Activated naive CD4-positive, alpha-beta T cell treated with anti-CD3 and anti-CD28 coated beads, Interleukin-2, amount 50 U/mL, for 24 hours (primary cell): ENCODE measurements at regions not wholly inside any gene's neighbourhood (a gene's known extent, or its start where the extent isn't known, plus 50 kb on each side); places are given as distances from the start of the nearest gene placed in this dataset.

ENCODE experiments used
- H3K27ac Mint-ChIP-seq: one replicate; pipeline ENCODE4 v1.8.0; 2021; ENCODE audit warnings: mild to moderate bottlenecking, mixed read lengths
- H3K27me3 Mint-ChIP-seq: one replicate; pipeline ENCODE4 v1.8.0; 2021; ENCODE audit warnings: mixed read lengths
- H3K36me3 Mint-ChIP-seq: one replicate; pipeline ENCODE4 v1.8.0; 2021; ENCODE audit warnings: mixed read lengths
- H3K4me1 Mint-ChIP-seq: one replicate; pipeline ENCODE4 v1.8.0; 2021; ENCODE audit warnings: mixed read lengths
- H3K4me3 Mint-ChIP-seq: one replicate; pipeline ENCODE4 v1.8.0; 2021; ENCODE audit warnings: mild to moderate bottlenecking, mixed read lengths
- H3K9me3 Mint-ChIP-seq: one replicate; pipeline ENCODE4 v1.8.0; 2021; ENCODE audit warnings: mixed read lengths

DNA sequence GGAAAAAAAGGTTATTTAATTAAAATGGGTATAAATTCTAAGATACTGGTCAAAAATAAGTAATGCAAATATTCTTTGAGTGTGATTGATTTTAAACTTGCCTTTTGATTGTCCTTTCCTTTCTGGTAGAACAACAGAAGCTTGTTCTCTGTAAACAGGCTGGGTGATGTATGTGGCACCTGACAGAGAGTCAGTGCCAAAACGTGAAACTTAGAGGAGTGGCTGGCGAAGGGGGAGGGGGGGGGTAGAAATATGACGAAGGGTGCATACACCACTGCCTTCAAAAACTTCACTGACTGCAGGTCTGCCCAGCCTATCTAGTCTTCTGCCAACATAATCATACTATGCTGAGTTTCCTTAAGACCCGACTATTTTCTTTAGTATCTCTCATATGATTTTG, 629.8 kb upstream of the SEMA6A start:
- Mint-ChIP-seq H3K9me3 (no peaks in the 10 kb centered on the region), H3K27me3 (no peaks in the 10 kb centered on the region), H3K36me3 (no peaks in the 10 kb centered on the region), H3K27ac (no peak overlapping the region), H3K4me3 (no peak overlapping the region), H3K4me1 (no peaks in the 10 kb centered on the region)

DNA sequence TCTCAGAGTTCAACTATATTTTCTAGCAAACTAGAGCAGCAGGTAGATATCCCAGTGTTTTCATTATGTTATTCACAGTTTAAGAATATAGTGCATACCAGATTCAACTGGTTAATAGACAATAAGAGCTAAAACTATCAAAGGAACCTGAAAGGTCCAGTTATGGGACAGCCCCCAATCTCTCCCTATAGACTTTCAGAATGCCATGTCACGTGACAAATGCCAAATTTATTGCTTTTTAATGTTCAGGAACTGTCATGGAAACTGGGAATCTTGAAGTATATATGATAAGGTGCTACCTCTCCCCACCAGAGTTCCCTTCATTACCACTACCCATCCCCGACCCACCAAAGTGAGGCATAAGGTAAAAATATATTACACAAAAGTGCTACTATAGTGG, 629.0 kb upstream of the SEMA6A start:
- no peaks in the 10 kb centered on the region for H3K36me3 Mint-ChIP-seq
- H3K27ac Mint-ChIP-seq = no peak overlapping the region
- H3K4me3 Mint-ChIP-seq = no peak overlapping the region
- no peaks in the 10 kb centered on the region for H3K9me3 Mint-ChIP-seq
- no peaks in the 10 kb centered on the region for H3K4me1 Mint-ChIP-seq
- no peaks in the 10 kb centered on the region for H3K27me3 Mint-ChIP-seq

DNA sequence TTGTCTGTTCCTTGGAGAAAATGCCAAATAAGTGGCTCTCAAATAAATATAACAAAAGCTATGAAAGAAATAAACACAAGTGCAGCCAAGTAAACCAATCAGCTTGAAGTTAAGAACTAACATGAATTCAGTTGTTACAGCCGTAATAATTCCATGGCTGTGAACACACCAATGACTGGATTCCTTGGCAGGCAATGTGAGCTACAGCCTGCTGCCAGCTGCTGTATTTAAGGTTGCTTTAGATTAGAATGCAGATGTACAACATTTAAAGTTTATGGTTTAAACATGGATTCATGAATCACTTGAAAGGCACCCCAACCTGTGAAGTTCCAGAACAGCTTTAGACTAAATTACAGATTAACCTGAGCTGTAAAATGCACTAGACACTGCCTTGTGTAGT, 626.4 kb upstream of the SEMA6A start:
- H3K27me3 Mint-ChIP-seq = no peaks in the 10 kb centered on the region
- no peak overlapping the region for H3K4me3 Mint-ChIP-seq
- peaks cover 8% of the 10 kb centered on the region for H3K9me3 Mint-ChIP-seq
- H3K4me1 Mint-ChIP-seq = no peaks in the 10 kb centered on the region
- H3K36me3 Mint-ChIP-seq = no peaks in the 10 kb centered on the region
- H3K27ac Mint-ChIP-seq = no peak overlapping the region

DNA sequence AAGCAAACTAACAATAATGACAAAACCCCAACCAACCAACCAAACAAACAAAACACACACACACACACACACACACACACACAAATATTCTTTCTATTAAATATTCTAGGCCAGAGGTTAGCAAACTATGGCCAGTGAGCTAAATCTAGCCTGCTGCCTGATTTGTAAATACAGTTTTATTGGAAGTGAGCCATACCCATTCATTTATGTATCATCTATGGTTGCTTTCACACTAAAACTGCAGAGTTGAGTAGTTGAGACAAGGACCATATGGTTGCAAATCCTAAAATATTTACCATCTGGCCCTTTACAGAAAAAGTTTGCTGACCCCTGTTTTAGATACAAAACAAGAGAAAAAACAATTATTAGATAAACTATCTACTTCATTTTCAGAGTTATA, 620.5 kb upstream of the SEMA6A start:
- H3K36me3 Mint-ChIP-seq = no peaks in the 10 kb centered on the region
- no peak overlapping the region for H3K27ac Mint-ChIP-seq
- H3K27me3 Mint-ChIP-seq = no peaks in the 10 kb centered on the region
- H3K4me3 Mint-ChIP-seq = no peak overlapping the region
- H3K4me1 Mint-ChIP-seq = no peaks in the 10 kb centered on the region
- H3K9me3 Mint-ChIP-seq = peaks cover 18% of the 10 kb centered on the region

DNA sequence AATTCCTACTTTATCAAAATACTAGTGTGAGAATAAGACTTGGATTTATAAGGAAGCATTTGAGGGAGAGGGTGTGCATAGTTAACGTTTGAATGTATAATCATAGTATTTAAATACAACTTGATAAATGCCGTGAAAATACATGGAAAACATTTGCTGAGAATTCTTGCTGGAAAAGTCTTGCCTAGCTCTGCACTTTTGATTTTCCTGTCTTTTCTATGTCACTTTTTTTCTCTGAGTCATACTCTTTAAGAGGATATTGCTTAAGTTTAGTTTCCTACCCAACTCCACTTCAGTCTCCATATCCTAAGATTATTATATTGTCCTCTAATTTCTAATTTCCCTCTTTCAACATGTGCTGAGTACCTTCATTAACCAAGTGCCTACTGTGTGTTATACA, 616.6 kb upstream of the SEMA6A start:
- H3K27ac Mint-ChIP-seq = no peak overlapping the region
- H3K27me3 Mint-ChIP-seq = no peaks in the 10 kb centered on the region
- H3K4me3 Mint-ChIP-seq = no peak overlapping the region
- no peaks in the 10 kb centered on the region for H3K36me3 Mint-ChIP-seq
- H3K4me1 Mint-ChIP-seq = no peaks in the 10 kb centered on the region
- H3K9me3 Mint-ChIP-seq = peaks cover 10% of the 10 kb centered on the region

DNA sequence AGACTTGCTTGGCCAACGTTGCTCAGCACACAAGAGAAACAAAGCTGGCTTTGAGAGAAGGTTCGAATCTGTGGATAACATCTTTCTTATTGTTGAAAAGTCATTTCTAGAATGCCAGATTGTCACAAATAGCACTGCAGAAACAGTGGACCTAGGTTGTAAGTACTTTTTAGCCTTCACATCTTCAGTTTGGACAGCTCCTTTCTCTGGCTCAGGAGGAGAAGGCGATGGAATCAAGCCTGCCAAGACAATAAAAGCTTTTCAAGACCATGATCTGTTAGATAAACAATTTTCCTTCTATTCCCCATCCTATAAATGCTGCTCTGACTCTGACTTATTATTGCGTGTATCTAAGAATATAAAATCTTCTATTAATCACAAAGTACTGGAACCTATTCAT, 615.2 kb upstream of the SEMA6A start:
- H3K36me3 Mint-ChIP-seq = no peaks in the 10 kb centered on the region
- H3K4me1 Mint-ChIP-seq = no peaks in the 10 kb centered on the region
- no peak overlapping the region for H3K4me3 Mint-ChIP-seq
- no peaks in the 10 kb centered on the region for H3K27me3 Mint-ChIP-seq
- peaks cover 9% of the 10 kb centered on the region for H3K9me3 Mint-ChIP-seq
- no peak overlapping the region for H3K27ac Mint-ChIP-seq

DNA sequence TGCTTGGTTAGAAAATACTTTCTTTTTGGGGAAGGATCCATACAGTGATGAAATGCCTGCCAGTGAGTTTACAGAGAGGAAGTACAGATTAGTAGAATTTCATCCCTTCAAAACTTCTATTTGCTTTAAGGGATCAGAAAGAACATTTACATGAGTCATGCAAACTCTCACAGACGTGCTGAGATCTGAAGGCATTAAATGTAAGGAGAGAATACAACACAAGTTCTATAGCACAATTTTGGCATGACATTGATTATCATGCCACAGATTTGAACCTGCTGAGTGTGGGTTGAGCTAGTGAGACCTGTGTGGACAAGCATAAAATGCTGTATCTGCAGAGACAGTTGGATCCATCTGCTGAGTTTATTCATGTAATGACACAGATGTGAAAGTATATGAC, 613.6 kb upstream of the SEMA6A start:
- Mint-ChIP-seq H3K4me1 (no peaks in the 10 kb centered on the region), H3K27me3 (no peaks in the 10 kb centered on the region), H3K9me3 (no peaks in the 10 kb centered on the region), H3K4me3 (no peak overlapping the region), H3K27ac (no peak overlapping the region), H3K36me3 (no peaks in the 10 kb centered on the region)

DNA sequence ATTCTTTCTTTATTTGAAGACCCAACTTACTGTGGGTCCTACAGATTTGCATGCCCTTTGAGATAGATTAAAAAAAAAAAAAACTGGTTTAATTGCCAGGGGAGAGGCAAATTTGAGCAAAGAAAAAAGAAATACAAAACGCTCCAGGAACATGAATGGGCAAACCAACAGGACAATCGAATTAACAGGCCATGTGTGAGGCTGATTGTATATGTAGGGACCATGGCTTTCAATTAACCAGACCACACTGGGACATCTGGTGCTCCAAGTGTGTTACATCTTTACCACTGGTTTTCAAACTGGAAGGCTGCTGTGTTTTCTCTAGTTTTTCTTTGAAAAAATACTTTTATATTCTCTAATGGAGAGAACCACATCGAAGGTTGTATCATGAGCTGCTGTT, 612.1 kb upstream of the SEMA6A start:
- Mint-ChIP-seq H3K27ac (no peak overlapping the region), H3K27me3 (no peaks in the 10 kb centered on the region), H3K9me3 (no peaks in the 10 kb centered on the region), H3K4me1 (no peaks in the 10 kb centered on the region), H3K4me3 (no peak overlapping the region), H3K36me3 (no peaks in the 10 kb centered on the region)

DNA sequence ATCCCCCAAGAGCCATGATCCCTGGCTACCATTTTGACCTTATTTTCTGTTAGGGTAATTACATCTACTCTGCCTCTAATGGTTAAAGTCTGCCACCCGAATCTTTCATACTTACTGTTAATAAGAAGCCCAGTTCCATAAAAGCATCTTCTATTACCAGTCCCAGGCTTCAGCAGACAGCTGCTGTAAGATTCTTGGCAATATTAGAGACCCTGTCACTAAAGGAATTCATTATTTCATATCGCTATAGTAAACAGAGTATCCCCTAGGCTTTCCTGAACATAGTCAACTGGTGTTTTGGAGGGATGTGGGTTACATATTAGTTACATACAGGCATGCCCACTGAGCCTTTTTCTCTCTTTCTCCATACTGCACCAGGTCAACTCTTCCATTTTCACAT, 608.7 kb upstream of the SEMA6A start:
- H3K9me3 Mint-ChIP-seq = no peaks in the 10 kb centered on the region
- no peaks in the 10 kb centered on the region for H3K27me3 Mint-ChIP-seq
- H3K36me3 Mint-ChIP-seq = no peaks in the 10 kb centered on the region
- H3K4me3 Mint-ChIP-seq = no peak overlapping the region
- no peaks in the 10 kb centered on the region for H3K4me1 Mint-ChIP-seq
- H3K27ac Mint-ChIP-seq = no peak overlapping the region

DNA sequence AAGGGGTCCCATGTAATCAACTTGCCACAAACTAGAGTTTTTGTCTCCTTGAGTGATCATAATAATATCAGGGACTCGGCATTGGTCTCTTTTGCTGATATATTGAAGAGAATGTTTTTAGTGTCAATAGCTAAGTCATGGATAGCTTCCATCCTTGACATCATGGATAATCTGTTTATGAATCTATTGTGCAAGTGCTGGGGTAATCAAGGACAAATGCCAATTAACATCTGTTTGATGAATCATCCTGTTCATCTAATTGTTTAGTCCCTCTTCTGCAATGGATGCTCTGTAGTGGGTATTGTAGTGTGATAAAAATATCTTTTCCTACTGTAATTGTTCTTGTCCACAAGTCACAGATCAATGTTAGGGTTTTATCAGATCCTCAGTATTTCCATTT, 607.5 kb upstream of the SEMA6A start:
- Mint-ChIP-seq H3K27ac (no peak overlapping the region), H3K9me3 (no peaks in the 10 kb centered on the region), H3K4me1 (no peaks in the 10 kb centered on the region), H3K27me3 (no peaks in the 10 kb centered on the region), H3K4me3 (no peak overlapping the region), H3K36me3 (no peaks in the 10 kb centered on the region)

DNA sequence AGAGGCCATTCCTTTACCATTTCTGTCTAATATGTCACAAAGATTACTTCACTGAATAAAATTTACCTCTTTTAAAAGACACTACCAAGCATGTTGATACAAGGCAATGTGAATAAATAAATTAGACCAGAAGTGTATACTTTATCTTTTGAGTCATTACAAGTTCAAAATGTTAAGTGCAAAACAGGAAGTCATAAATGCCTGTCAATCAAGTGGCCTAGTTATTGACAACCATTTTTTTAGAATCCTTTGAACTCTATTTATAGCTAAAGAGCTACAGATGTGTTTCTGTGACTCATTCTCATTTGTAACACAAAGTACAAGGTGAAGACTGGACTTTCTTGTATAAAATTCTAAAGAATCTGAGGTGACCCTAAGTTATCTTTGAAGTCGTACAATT, 602.7 kb upstream of the SEMA6A start:
- no peaks in the 10 kb centered on the region for H3K9me3 Mint-ChIP-seq
- H3K27ac Mint-ChIP-seq = no peak overlapping the region
- H3K4me3 Mint-ChIP-seq = no peak overlapping the region
- H3K36me3 Mint-ChIP-seq = no peaks in the 10 kb centered on the region
- H3K27me3 Mint-ChIP-seq = no peaks in the 10 kb centered on the region
- no peaks in the 10 kb centered on the region for H3K4me1 Mint-ChIP-seq

DNA sequence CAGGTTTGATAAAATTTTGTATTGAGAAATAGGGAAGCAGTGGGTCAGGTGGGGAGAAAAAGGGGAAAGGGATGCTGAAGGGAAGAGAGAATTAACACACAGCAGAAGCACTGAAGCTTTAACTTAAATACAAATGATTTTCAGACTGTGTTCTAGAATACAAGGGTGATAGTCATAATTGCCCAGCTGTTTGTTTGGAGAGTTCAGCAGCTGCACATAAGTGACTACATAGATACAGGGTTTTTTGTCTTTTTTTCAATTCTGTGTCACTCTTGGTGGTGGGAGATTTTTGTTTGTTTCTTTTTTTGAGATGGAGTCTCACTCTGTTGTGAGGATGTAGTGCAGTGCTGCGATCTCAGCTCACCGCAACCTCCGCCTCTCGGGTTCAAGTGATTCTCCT, 590.4 kb upstream of the SEMA6A start:
- Mint-ChIP-seq H3K27me3 (no peaks in the 10 kb centered on the region), H3K27ac (no peak overlapping the region), H3K9me3 (peaks cover 9% of the 10 kb centered on the region), H3K4me1 (no peaks in the 10 kb centered on the region), H3K4me3 (no peak overlapping the region), H3K36me3 (no peaks in the 10 kb centered on the region)

DNA sequence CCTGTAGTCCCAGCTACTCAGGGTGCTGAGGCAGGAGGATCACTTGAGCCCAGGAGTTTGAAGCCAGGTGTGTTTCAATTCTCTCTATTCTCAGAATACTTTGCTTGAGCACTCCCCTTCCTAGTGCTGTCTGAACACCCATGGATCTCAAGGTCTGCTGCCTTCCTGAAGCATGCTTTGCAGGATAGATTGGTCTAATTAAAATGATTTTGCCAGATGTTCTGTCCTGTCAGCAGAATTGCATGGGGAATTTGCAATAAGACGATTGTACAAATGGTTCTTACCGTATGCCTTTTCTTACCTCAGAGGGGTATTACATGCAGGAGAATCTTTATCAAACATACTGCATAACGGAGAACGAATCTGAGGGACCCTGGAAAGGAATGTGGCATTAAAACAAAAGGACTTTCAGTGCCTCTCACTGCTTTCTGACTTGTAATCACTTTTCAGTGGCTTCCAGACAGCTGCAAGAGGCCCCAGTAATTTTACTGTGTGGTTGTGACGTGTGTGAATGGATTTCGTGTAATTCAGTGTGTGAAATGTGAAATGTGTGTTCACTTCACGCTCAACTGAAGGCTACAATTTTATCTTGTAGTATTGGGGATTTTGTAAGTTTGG, 587.2 kb upstream of the SEMA6A start:
- H3K9me3 Mint-ChIP-seq = peaks cover 8% of the 10 kb centered on the region
- no peaks in the 10 kb centered on the region for H3K36me3 Mint-ChIP-seq
- no peak overlapping the region for H3K4me3 Mint-ChIP-seq
- H3K27ac Mint-ChIP-seq = no peak overlapping the region
- H3K4me1 Mint-ChIP-seq = no peaks in the 10 kb centered on the region
- no peaks in the 10 kb centered on the region for H3K27me3 Mint-ChIP-seq

DNA sequence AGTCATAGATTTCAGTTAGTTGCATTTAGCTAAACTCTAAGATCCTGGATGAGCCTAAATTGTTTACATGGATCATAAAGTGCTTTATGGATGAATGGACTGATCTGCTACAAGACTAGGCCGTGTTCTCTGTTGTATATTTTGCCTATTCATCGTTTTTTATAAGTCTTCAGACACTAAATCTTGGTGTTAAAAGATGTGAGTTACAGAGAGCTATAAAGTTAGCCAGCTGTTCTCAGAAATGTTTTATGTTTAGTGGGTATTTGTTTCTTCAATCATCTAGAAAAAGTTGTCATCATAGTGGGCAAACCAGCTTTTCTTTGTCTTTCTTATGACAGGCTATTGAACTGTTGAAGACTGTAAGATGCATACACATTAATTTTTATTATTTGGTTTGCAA, 585.8 kb upstream of the SEMA6A start:
- H3K27me3 Mint-ChIP-seq = no peaks in the 10 kb centered on the region
- H3K4me3 Mint-ChIP-seq = no peak overlapping the region
- no peaks in the 10 kb centered on the region for H3K36me3 Mint-ChIP-seq
- peaks cover 5% of the 10 kb centered on the region for H3K9me3 Mint-ChIP-seq
- H3K4me1 Mint-ChIP-seq = no peaks in the 10 kb centered on the region
- H3K27ac Mint-ChIP-seq = no peak overlapping the region

DNA sequence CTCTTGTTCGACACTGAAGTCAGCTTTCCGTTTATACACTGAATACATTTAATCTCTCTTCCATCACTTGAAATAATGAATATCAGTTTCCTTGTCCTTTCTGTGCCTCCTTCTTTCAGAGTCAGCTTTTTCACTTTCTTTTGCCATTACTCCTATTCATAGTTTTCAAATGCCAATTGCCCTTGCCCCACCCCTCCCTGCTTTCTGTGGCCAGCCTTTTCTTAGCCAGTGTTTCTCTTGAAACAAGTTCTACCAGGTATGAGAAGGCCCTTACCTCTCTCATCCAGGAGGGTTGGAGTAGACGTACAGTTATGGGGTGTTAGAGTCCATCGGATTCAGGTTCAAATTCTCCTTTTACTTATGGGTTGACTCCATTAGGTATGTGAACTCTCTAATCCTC, 574.7 kb upstream of the SEMA6A start:
- H3K4me1 Mint-ChIP-seq = no peaks in the 10 kb centered on the region
- peaks cover 10% of the 10 kb centered on the region for H3K9me3 Mint-ChIP-seq
- no peaks in the 10 kb centered on the region for H3K36me3 Mint-ChIP-seq
- no peak overlapping the region for H3K4me3 Mint-ChIP-seq
- H3K27ac Mint-ChIP-seq = no peak overlapping the region
- H3K27me3 Mint-ChIP-seq = no peaks in the 10 kb centered on the region

DNA sequence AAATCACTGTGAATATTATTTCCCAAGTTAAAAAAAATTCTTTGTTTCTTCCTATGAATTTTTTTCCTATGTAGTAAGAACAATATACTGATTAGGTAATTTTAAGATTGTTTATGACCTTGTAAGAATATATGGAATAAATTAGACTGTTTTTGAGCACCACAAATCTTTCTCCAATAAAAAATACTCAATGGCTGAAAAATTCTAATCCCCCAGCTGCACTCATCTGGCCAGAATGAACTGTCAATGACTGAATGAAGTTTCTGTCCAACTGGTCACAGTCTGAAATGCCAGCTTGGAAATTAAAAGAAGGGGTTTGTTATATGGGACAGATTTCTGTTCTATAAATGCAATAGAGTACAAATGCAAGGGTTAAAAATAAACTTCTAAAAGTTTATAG, 569.5 kb upstream of the SEMA6A start:
- H3K4me3 Mint-ChIP-seq = no peak overlapping the region
- no peaks in the 10 kb centered on the region for H3K36me3 Mint-ChIP-seq
- H3K27me3 Mint-ChIP-seq = no peaks in the 10 kb centered on the region
- H3K4me1 Mint-ChIP-seq = no peaks in the 10 kb centered on the region
- no peak overlapping the region for H3K27ac Mint-ChIP-seq
- peaks cover 10% of the 10 kb centered on the region for H3K9me3 Mint-ChIP-seq

DNA sequence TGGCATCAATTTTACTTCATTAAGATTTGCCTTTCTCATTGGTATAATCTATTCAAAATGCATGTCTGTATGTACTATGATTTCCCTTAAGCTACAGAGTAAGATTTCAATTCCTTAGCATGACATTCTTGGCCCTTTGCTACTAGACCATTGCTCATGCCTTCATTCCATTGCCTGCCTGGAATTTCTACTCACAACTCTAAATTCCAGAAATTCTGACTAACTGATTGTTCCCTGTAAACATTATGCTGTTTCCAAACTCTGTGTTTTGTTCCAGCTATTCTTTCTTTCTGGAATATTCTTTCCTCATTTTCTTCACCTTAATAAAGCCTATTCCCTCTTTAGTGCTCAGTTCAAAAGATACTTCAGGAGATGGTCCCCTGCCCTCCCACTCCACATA, 568.8 kb upstream of the SEMA6A start:
- peaks cover 10% of the 10 kb centered on the region for H3K9me3 Mint-ChIP-seq
- H3K27ac Mint-ChIP-seq = no peak overlapping the region
- H3K27me3 Mint-ChIP-seq = no peaks in the 10 kb centered on the region
- no peaks in the 10 kb centered on the region for H3K36me3 Mint-ChIP-seq
- H3K4me3 Mint-ChIP-seq = no peak overlapping the region
- H3K4me1 Mint-ChIP-seq = no peaks in the 10 kb centered on the region
